ENCODE measurements at regions not wholly inside any gene's neighbourhood (a gene's known extent, or its start where the extent isn't known, plus 50 kb on each side); places are given as distances from the start of the nearest gene placed in this dataset.

DNA sequence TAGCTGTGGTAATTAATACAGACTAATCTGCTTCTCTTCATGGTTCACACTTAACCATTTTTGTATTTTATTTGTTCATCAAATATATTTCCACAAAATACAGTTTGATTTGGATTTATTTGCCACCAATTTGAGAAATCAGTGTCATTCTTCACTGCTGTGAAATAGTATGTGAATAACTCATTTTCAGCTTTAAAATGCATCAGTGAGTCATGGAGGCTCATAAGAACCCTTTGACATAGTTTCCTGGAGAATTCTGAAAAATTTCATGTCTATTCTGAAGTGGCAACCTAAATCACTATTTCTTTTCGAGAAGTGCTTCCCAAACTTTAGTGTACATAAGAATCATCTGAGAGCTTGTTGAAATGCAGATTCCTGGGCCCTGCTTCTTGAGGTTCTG, 1026.7 kb upstream of the ACVR2A start:
- TF ChIP-seq, protein P1, sequence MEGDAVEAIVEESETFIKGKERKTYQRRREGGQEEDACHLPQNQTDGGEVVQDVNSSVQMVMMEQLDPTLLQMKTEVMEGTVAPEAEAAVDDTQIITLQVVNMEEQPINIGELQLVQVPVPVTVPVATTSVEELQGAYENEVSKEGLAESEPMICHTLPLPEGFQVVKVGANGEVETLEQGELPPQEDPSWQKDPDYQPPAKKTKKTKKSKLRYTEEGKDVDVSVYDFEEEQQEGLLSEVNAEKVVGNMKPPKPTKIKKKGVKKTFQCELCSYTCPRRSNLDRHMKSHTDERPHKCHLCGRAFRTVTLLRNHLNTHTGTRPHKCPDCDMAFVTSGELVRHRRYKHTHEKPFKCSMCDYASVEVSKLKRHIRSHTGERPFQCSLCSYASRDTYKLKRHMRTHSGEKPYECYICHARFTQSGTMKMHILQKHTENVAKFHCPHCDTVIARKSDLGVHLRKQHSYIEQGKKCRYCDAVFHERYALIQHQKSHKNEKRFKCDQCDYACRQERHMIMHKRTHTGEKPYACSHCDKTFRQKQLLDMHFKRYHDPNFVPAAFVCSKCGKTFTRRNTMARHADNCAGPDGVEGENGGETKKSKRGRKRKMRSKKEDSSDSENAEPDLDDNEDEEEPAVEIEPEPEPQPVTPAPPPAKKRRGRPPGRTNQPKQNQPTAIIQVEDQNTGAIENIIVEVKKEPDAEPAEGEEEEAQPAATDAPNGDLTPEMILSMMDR (IDR thresholded peaks at IDR 0.05) = no peak
- no peak for TF ChIP-seq POLR2A (IDR thresholded peaks at IDR 0.05)
